Neural cell (in vitro differentiated cells): ENCODE measurements at regions not wholly inside any gene's neighbourhood (a gene's known extent, or its start where the extent isn't known, plus 50 kb on each side); places are given as distances from the start of the nearest gene placed in this dataset.

Experiments used
- H2AFZ ChIP-seq: fragments of 200-600, 300-800 bp; sonication (generic), shearing (Covaris generic); 2 replicates; pipeline ENCODE4 v1.6.0; 2014; ENCODE audit warnings: low read depth, mild to moderate bottlenecking, antibody characterized with exemption, low read length, moderate library complexity
- H3F3A ChIP-seq: fragments of 200-600 bp; shearing (Covaris generic); 2 replicates; pipeline ENCODE4 v1.6.1; 2016; ENCODE audit warnings: mild to moderate bottlenecking, moderate library complexity, mixed read lengths, antibody characterized with exemption, low read length; ENCODE audit not compliant: insufficient read depth, poor library complexity, severe bottlenecking
- H3K27ac ChIP-seq: fragments of 200-600, 300-800 bp; sonication (generic), shearing (Covaris generic); 2 replicates; pipeline ENCODE4 v1.5.1; 2014; ENCODE audit warnings: mild to moderate bottlenecking, low read length, moderate library complexity
- H3K27me3 ChIP-seq: fragments of 300-800, 200-600 bp; sonication (generic), shearing (Covaris generic); 2 replicates; pipeline ENCODE4 v1.6.0; 2014; ENCODE audit warnings: mild to moderate bottlenecking, low read depth, low read length, moderate library complexity; ENCODE audit not compliant: insufficient read depth
- H3K36me3 ChIP-seq: fragments of 300-800, 200-600 bp; sonication (generic), shearing (Covaris generic); 2 replicates; pipeline ENCODE4 v1.5.1; 2014; ENCODE audit warnings: mild to moderate bottlenecking, antibody characterized with exemption, low read length, moderate library complexity; ENCODE audit not compliant: insufficient read depth
- H3K4me2 ChIP-seq: fragments of 300-800, 200-600 bp; sonication (generic), shearing (Covaris generic); 2 replicates; pipeline ENCODE4 v1.6.0; 2014; ENCODE audit warnings: mild to moderate bottlenecking, low read length
- H3K4me3 ChIP-seq: fragments of 300-800, 200-600 bp; sonication (generic), shearing (Covaris generic); 2 replicates; pipeline ENCODE4 v1.5.1; 2014; ENCODE audit warnings: mild to moderate bottlenecking, low read length, moderate library complexity
- H3K79me2 ChIP-seq: fragments of 200-600 bp; shearing (Covaris generic); replicated peaks from 2 replicates; pipeline ENCODE4 v1.6.0; 2014; ENCODE audit warnings: mild to moderate bottlenecking, low read length, moderate library complexity; ENCODE audit not compliant: insufficient read depth
- H3K9ac ChIP-seq: fragments of 300-800, 200-600 bp; sonication (generic), shearing (Covaris generic); 2 replicates; pipeline ENCODE4 v1.6.1; 2016; ENCODE audit warnings: mild to moderate bottlenecking, low read length, mixed read lengths
- H3K9me2 ChIP-seq: fragments of 200-600 bp; shearing (Covaris generic); 2 replicates; pipeline ENCODE4 v1.6.1; 2016; ENCODE audit warnings: mild to moderate bottlenecking, low read length, mixed read lengths; ENCODE audit not compliant: insufficient read depth
- H3K9me3 ChIP-seq: fragments of 200-600, 300-800 bp; sonication (generic), shearing (Covaris generic); 2 replicates; pipeline ENCODE4 v1.6.1; 2016; ENCODE audit warnings: mild to moderate bottlenecking, mixed run types, low read length, moderate library complexity, mixed read lengths
- H4K20me1 ChIP-seq: fragments of 200-600 bp; shearing (Covaris generic); 2 replicates; pipeline ENCODE4 v1.6.1; 2016; ENCODE audit warnings: mild to moderate bottlenecking, mixed run types; ENCODE audit not compliant: insufficient read depth
- CTCF ChIP-seq: fragments of 450-650 bp; IDR thresholded peaks from 2 replicates; pipeline ENCODE4 v1.5.1; 2014; ENCODE audit warnings: antibody characterized with exemption, mild to moderate bottlenecking, moderate library complexity; ENCODE audit not compliant: poor library complexity, severe bottlenecking
- EP300 ChIP-seq: fragments of 450-650 bp; conservative IDR thresholded peaks from 2 replicates; pipeline ENCODE4 v1.6.1; 2014; ENCODE audit warnings: antibody characterized with exemption, mild to moderate bottlenecking, moderate library complexity; ENCODE audit not compliant: poor library complexity, severe bottlenecking
- EZH2 ChIP-seq: fragments of 200-600, 300-800 bp; shearing (Covaris generic), sonication (generic); IDR thresholded peaks from 2 replicates; pipeline ENCODE4 v1.6.1; 2014; ENCODE audit warnings: antibody characterized with exemption, low read length, borderline replicate concordance, mild to moderate bottlenecking; ENCODE audit not compliant: insufficient read depth, poor library complexity, severe bottlenecking
- MXI1 ChIP-seq: fragments of 450-650 bp; conservative IDR thresholded peaks from 2 replicates; pipeline ENCODE4 v1.6.1; 2014; ENCODE audit warnings: antibody characterized with exemption, mild to moderate bottlenecking; ENCODE audit not compliant: poor library complexity, severe bottlenecking
- POLR2AphosphoS5 ChIP-seq: IDR thresholded peaks from 2 replicates; pipeline ENCODE4 v1.6.1; 2012
- RAD21 ChIP-seq: fragments of 450-650 bp; conservative IDR thresholded peaks from 2 replicates; pipeline ENCODE4 v1.6.1; 2014; ENCODE audit warnings: antibody characterized with exemption, mild to moderate bottlenecking, moderate library complexity
- SMC3 ChIP-seq: fragments of 450-650 bp; conservative IDR thresholded peaks from 2 replicates; pipeline ENCODE4 v1.6.1; 2014; ENCODE audit warnings: antibody characterized with exemption, mild to moderate bottlenecking, moderate library complexity; ENCODE audit not compliant: poor library complexity
- TAF1 ChIP-seq: IDR thresholded peaks from 2 replicates; pipeline ENCODE4 v1.6.1; 2012; ENCODE audit warnings: low read depth
- TF ChIP-seq, protein P1 (sequence below): IDR thresholded peaks from 2 replicates; pipeline ENCODE4 v1.6.1; 2012; ENCODE audit warnings: borderline replicate concordance

DNA sequence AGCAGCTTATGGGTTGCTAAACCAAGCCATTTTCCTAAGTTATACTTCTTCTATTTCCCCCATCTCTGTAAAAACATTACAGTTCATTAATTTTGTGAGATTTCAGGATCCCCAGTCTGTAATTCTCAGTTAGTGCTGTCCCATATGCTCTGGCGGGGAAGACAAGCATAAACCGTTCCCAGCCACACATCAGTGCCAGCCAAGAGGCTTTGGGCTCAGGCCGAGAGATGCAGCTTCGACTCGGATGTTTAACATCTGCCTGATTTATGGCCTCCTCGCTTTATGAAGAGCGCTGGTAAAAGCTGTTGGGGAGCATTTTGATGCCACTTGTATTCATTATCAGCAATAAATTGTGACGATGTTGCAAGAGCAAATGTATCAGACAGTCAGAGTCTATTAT lies 349.1 kb upstream of the CCDC196 start:
- no peaks in the 10 kb centered on the region for H3K9me3 ChIP-seq
- H4K20me1 ChIP-seq = no peaks in the 10 kb centered on the region
- no peaks in the 10 kb centered on the region for H3F3A ChIP-seq
- H3K4me3 ChIP-seq = no peak overlapping the region
- H3K4me2 ChIP-seq = no peak overlapping the region
- H3K36me3 ChIP-seq = no peaks in the 10 kb centered on the region
- H3K27me3 ChIP-seq = no peaks in the 10 kb centered on the region
- H3K9ac ChIP-seq = no peak overlapping the region
- no peak overlapping the region for H2AFZ ChIP-seq
- TF ChIP-seq POLR2AphosphoS5 = no peak
- no peak for TF ChIP-seq SMC3
- no peak for TF ChIP-seq CTCF
- TF ChIP-seq MXI1 = no peak
- no peak for TF ChIP-seq EZH2
- no peak for TF ChIP-seq EP300
- TF ChIP-seq, protein P1, sequence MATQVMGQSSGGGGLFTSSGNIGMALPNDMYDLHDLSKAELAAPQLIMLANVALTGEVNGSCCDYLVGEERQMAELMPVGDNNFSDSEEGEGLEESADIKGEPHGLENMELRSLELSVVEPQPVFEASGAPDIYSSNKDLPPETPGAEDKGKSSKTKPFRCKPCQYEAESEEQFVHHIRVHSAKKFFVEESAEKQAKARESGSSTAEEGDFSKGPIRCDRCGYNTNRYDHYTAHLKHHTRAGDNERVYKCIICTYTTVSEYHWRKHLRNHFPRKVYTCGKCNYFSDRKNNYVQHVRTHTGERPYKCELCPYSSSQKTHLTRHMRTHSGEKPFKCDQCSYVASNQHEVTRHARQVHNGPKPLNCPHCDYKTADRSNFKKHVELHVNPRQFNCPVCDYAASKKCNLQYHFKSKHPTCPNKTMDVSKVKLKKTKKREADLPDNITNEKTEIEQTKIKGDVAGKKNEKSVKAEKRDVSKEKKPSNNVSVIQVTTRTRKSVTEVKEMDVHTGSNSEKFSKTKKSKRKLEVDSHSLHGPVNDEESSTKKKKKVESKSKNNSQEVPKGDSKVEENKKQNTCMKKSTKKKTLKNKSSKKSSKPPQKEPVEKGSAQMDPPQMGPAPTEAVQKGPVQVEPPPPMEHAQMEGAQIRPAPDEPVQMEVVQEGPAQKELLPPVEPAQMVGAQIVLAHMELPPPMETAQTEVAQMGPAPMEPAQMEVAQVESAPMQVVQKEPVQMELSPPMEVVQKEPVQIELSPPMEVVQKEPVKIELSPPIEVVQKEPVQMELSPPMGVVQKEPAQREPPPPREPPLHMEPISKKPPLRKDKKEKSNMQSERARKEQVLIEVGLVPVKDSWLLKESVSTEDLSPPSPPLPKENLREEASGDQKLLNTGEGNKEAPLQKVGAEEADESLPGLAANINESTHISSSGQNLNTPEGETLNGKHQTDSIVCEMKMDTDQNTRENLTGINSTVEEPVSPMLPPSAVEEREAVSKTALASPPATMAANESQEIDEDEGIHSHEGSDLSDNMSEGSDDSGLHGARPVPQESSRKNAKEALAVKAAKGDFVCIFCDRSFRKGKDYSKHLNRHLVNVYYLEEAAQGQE = no peak
- TF ChIP-seq TAF1 = no peak
- H3K27ac ChIP-seq = no peak overlapping the region
- H3K9me2 ChIP-seq = no peaks in the 10 kb centered on the region
- no peaks in the 10 kb centered on the region for H3K79me2 ChIP-seq

GRCh38 chr14:66139432-66139831 lies 346.7 kb upstream of the CCDC196 start:
- H3F3A ChIP-seq = no peaks in the 10 kb centered on the region
- no peaks in the 10 kb centered on the region for H3K27me3 ChIP-seq
- no peak overlapping the region for H2AFZ ChIP-seq
- no peaks in the 10 kb centered on the region for H3K9me2 ChIP-seq
- H3K4me3 ChIP-seq = no peak overlapping the region
- no peaks in the 10 kb centered on the region for H3K9me3 ChIP-seq
- no peak overlapping the region for H3K4me2 ChIP-seq
- H3K36me3 ChIP-seq = no peaks in the 10 kb centered on the region
- no peak overlapping the region for H3K27ac ChIP-seq
- H3K79me2 ChIP-seq = no peaks in the 10 kb centered on the region
- TF ChIP-seq CTCF (no peak), MXI1 (no peak), POLR2AphosphoS5 (no peak), RAD21 (no peak), SMC3 (no peak), TAF1 (no peak), EP300 (no peak), EZH2 (no peak)
- TF ChIP-seq, protein P1 = no peak
- H3K9ac ChIP-seq = no peak overlapping the region
- H4K20me1 ChIP-seq = no peaks in the 10 kb centered on the region
